GM19324 (cell line): ENCODE measurements at regions not wholly inside any gene's neighbourhood (a gene's known extent, or its start where the extent isn't known, plus 50 kb on each side); places are given as distances from the start of the nearest gene placed in this dataset.
"Not testable (repeated sequence)": the region's sequence is repeated elsewhere in the genome, so short reads cannot be mapped to it uniquely, and the experiment has no call there.

Experiments used
- ATAC-seq: cut with Tn5 transposase; IDR thresholded peaks from one replicate; pipeline ENCODE4 v1.9.1; 2021; ENCODE audit warnings: mild to moderate bottlenecking, moderate library complexity; ENCODE audit not compliant: unreplicated experiment, low FRiP score

DNA sequence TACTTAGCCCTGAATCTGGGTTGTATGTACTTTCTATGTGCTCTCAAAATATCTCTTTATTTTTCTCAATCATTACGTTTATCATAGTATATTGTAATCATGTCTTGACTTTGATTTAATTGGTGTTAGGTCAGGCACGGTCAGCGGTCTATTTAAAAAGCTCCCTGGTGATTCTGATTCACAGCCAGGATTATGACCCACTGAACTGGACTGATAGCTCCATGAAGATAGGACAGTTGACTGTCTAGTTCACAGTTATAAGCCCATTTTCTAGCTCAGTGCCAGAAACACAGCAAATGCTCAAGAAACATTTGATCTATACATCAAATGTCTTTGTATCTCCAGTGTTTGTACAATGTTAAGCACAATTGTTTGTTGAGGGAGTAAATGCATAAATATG is 111.5 kb upstream of the CCN2 start:
- ATAC-seq: no peak

DNA sequence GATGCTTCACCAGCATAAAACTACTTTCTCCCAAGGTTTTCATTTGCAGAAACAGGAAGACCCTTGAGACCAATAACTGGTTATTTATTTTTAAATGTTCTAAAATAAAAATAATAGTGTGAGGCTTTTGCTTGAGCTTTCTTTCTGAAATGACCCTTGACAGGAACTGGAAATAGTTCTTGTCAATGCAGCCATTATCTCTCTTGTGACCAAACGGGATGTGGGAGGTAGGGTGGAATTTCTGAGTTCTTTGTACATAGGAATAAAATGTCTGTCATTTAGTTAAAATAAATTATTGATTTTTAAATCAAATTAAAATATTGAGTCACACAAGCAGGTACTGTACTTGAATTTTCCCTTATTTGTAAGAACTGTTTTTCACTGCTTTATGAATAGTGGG is 110.2 kb upstream of the CCN2 start:
- ATAC-seq: no peak

DNA sequence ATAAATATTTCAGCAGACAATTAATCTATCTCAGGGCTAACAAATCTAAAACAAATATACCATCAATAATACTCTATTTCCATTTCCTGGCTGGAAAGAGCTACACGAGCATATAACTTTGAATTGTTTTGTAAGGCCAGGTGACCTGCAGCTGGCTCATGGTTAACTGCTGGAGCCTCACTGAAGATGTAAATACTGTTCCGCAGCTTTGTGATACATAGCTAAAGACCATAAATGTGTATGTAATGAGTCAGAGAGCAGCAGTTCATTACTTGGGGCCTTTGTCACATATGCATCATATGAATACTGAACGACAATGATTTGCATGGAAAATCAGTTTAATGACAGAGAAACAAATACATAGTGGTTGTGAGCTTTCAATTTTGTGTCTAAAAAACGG is 109.4 kb upstream of the CCN2 start:
- ATAC-seq: no peak

DNA sequence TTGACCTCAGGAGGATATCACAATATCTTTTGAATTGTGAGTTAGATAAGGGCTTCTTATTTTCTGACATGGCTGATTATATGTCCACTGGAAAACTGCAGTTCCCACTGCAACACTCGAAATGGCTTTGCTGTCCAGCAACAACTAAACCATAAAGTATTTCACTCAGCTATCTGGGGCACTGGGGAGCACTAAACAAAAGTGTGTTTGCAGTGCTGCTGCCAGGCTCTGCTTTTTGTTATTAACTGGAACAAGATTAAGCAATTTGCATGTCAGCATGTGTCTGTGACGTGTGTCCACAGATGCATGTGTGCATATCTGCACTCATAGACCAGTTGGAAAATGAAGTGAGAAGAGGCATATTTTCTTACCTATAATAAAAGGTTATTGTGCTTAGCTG is 107.8 kb upstream of the CCN2 start:
- ATAC-seq: no peak

DNA sequence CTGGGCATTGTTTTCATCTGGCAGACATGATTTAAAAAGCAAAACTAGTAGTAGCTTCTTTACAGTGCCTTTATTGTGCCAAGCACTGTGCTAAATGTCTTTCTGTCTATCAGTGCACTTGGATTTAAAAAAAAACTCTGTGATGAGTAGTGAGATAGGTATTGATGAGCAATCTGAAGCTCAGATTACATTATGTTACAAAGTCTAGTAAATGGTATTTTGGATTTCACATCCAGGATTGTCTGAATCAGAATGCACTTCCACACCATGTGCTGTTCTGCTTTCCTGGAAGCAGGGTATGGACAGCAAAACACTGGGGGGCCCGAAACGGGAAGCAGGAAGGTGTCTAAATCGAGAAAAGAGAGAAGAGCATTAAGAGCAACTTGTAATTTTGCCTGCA is 103.4 kb upstream of the CCN2 start:
- ATAC-seq: no peak

DNA sequence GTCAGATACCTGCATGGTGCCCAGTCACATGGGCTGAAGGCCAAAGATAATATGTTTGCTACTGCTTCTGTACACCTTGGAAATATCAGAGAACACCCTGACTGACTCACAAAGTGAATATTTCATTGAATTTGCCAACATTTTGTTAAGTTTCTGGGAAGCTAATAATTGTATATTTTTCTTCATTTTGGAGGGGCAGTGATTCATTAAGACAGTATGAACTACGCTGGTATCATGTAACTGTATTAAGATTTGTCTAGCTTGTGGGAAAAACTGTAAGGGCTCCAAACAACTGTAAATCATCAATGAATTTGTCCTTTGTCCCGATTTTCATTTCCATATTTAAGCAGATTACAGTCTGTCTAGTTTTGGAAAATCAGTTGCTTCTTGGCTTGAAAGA is 102.3 kb upstream of the CCN2 start:
- no peak for ATAC-seq

DNA sequence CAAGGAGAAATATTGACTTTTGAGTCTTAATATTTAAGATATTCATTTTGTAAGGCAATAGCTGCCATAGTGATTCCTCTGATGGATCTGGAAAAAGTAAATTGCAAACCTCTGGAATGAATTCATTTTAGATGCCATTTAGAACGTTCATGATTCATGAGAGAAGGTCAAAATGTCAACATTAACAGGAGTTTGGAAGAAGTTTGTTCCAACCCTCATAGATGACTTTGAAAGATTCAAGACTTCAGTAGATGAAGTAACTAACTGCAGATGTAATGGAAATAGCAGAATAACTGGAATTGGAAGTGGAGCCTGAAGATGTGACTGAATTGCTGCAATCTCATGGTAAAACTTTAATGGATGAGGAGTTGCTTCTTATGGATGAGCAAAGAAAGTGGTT is 100.9 kb upstream of the CCN2 start:
- no peak for ATAC-seq

DNA sequence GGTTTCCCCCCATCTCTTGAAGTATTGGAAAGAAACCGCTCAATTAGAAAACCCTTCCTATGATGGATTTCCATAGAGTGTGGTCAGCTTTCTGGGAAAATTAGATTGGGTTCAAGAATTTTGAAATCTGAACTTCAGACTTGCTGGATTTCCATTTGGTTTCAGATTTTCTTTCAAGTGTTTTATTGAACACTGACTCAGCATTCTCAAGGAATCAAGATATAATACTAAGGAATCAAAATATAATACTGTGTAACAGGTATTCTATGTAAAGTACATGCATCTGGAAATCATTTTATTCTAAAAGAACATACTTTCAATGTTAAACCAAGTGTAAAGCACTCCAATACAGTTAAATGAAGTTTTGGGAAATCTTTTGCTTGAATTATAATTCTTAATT is 94.7 kb upstream of the CCN2 start:
- ATAC-seq: no peak

DNA sequence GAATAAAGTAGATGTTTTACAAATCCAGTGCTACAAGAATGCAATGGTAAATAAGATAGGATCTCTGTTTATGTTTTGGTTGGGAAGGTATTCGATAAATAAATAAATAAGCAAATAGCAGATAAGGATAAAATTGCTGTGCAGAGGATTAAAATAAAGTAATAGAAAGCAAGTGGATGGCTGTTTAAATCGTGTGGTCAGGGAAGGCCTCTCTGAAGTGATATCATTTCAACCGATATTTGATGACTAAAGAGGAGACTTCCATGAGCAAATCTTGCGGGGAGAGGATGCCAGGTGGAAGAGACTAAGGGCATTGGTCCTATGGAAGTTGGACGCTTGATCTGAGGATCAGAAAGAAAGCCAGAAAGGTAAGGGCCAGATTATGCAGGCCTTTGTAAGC is 92.0 kb upstream of the CCN2 start:
- no peak for ATAC-seq

DNA sequence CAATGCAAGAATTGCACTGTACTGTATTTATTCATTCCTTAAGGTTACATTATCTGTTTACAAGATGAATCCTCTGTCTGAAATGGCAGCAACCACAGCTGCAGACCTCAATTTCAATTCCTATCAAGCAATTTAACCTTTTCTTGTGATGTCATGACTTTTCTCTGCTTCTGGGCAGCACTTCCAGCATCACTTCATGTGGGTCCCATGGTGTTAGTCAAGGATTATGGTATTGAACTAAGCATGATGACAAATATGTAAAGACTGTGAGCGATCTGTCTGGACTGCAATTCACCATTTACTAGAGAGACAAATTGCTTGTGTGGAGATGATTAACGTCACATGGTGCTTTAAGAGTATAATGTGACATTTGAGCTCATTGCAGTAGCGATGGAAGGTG is 90.5 kb upstream of the CCN2 start:
- ATAC-seq: no peak

DNA sequence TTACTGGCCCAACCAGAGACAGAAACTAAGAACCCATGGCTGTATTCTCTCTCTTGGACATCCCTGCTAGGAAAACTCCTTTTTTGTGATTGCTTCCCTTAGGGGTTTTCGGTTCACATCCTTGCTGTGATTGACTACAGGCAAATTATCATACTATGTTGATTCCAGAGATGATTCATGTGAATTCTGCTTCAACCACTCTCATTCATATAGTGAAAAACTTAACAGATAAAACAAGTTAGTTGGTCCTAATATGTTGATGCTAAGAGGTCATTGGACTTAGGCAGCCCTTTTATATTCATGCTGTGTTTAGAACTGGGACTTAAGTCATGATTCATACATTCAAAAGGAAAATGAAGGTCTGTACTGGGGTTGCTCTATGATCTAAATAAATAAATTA is 76.9 kb upstream of the CCN2 start:
- no peak for ATAC-seq

DNA sequence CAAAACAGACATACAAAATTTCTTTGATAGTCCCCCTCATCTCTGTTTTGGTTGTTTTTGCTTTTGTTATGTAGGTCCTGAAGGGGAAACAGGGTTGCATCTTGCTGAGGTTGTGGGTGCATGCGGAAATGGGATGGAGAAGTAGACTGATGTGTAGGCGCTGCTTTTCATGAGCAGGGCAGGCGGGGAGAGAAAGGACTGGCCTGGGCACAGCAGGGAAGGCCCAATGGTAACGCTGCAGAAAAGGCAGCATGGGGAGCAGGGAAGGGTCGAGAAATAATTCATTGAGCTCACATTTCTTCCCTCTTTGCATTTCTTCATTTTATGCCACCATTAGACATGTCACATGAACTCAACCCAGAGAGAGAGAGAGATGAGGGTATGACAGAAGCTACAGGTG is 74.3 kb upstream of the CCN2 start:
- no peak for ATAC-seq

DNA sequence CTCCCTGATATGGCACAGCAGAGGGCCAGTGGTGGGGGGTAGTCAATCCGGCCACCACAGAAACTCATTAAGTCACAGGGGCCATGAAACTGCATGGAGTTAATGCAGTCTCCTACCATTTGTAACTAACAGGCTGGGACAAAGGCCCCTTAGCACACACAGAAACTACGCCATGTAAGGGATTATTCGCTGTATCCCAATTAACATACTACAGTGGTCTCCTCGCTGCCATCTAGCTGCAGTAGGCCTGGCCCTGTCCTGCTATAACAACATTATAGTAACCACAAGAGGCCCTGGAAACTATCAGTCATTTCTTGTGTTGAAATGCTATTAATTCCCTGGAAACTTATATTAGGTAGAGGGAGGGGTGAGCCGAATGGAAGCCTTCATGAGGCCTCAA is 72.3 kb upstream of the CCN2 start:
- ATAC-seq: no peak

DNA sequence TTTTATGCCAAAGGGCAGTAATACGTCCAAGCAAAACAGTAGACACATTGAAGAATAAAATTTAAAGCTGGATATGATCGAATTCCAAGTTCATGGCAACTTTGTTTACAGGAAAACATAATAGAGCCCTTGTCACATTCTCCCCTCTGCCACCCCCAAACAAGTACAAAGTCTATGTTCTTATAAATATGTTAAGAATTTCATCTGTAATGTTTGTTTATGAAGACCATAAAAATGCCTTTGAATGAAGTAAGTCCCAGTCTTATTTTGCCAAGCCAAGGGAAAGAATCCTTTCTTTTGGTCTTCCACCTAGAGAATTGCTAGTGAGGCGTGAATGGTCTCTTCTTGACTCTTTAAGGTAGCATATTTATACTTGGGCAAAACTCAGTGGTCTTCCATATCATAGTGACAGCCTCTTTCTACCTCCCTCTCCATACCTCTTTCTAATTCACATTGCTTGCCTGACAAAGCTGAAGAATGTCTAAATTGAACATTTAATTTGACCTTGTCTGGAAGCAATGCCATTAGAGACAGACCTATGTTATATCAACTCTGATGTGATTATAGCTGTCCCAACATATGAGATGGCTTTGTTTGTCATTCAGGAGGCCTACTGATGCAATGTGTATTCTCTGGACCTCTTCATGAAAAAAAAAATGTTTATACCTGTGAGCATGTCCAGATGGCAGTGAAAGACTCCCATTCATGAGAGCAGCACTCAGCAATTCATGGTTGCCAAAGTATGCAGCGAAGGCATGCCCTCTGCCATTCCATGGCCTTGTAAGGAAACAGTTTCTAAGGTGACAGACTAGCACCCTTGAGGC is 70.6 kb upstream of the CCN2 start:
- ATAC-seq: no peak

DNA sequence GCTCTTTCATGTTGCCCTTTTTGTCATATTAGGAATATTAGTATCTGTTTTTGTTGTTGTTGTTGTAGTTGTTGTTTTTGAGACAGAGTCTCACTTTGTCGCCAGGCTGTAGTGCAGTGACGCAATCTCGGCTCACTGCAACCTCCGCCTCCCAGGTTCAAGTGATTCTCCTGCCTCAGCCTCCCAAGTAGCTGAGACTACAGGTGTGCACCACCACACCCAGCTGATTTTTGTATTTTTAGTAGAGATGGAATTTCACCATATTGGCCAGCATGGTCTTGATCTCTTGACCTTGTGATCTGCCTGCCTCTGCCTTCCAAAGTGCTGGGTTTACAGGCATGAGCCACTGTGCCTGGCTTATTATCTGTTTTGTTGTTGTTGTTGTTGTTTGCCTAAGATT is 69.7 kb upstream of the CCN2 start:
- not testable (repeated sequence) for ATAC-seq

DNA sequence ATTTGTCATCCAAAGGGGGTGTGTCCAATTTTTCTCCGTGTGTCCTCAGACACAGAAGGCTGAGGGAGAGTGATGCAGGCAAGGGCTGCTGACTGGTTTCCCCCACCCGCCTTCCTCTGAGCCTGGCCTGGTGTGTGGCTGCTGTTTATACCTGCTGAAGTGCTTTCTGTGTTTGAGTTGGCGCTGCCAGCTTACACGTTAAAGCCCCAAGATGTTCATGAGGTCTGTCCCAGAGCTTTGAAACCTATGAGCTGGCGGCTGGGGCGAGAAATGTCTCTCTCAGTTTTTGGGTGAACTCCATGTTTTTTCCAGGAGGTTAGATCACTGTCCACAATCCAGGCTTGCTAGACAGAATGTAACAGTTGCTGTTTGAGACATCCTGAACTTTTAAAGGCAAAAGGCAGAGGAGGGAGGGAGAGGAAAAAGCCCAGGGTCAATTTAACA is 69.0 kb upstream of the CCN2 start:
- no peak for ATAC-seq

DNA sequence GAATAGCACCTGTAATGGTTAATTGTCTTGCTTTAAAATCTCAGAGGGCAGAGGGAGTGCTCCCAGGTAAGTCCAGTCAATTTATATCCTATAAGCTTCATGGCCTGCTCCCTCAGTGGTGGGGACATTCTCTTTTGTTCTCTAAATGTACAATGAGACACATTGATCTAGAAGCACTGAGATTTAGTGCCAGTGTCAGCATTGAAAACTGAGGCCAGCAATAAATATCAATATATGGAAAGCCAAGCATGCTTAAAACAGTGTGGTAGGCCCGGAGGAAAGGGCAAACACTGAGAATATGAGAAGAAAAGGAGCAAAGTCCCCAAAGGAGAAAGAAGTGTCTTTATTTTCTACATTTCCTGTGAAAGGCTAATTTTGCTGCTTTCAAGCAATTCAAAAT is 68.4 kb upstream of the CCN2 start:
- no peak for ATAC-seq

DNA sequence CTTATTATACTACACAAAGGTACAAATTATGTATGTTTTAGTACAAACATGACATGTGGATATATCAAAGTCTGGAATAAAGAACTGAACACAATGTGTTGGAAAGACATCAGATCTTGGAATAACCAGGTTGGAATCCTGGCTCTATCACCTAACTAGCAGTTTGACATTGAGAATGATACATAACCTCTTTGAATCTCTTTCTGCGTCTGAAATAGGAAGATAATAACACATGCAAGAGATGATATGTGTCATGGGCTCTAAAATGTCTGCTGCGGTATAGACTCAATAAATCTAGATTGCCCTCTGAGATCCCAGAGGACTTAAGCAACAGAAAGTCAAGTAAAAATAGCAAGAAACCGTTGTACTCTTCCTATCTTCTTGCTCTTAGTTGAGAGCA is 66.8 kb upstream of the CCN2 start:
- ATAC-seq: no peak

DNA sequence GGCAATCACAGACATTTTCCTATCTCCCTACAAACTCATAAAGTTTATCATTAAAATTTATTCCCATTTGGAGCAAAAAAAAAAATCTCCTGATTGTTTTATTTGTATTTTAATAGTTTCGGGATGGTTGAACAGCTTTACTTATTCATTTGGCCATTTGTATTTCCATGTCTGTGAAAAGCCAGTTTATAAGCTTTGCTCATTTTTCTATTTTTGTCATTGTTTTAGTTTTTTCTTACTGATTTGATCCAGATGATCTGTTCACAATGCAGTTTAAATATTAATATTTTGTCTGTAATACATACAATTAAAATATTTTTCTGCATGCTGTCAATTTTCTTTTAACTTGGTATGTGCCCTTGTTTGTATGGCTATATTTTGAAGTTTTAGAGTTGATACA is 65.2 kb upstream of the CCN2 start:
- no peak for ATAC-seq

DNA sequence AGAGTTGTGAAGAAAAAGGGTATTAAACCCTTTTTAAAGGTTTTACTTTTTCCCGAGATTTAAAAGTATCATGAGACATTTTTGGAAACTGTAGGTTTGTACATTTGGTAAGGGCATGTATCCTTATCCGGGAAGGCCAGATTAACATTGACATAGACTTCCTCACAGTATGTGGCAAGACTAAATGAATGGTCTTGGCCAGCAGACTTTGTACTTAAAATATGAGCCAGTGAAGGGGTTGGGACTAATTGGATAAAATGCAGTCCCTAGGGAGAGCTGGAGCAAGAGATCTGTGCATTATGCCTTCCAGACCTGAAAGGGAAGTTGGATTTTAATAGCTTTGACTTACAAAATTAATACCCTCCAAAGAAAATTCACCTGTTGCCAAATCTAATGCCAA is 60.4 kb upstream of the CCN2 start:
- no peak for ATAC-seq

DNA sequence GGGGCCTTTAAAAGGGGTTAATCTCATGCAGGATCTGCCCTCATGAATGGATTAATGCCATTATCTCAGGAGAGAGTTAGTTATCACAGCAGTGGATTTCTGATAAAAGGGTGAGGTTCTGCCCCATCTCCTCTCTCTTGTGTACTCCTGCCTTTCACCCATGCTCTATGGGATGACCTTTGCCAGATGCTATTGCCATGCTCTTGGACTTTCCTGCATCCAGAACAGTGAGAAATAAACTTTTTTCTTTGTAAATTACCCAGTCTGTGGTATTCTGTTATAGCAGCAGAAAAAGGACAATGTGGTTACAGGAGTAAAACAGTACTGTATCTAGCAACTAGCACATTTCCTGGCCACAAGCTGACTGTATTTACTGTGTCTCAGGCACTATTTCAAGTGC is 58.0 kb upstream of the CCN2 start:
- no peak for ATAC-seq

DNA sequence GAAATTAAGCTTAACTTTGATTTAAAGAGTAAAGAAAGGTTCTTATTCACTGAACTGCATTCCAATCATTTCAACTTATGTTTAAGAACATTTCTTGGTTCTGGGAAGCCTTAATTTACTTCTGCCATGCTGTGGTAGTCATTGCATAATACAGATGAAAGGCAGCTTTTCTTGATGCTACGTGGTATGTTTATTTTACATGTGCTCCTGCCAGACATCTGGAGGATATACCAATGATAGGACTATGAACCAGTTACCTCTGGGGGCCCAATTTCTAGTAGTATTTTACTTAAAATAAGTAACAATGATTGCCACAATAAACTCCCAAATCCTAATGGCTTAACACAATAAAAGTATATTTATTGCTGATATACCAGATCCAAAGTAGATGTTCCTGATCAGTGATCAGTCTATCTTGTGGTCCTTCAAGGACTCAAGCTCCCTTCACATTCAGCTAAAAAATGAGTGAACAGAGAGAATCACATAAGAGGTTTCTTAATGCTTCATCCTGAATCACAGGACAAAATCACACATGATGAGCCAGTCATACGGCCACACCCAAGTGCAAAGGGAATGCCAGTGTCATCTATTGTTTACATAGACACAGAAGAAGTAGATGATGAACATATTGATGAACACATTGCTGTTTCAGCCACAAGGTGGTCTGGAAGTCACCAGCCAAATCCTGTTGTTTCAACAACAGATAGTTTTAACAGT is 56.5 kb upstream of the CCN2 start:
- ATAC-seq: no peak
